HG02759 (cell line): ENCODE measurements at regions not wholly inside any gene's neighbourhood (a gene's known extent, or its start where the extent isn't known, plus 50 kb on each side); places are given as distances from the start of the nearest gene placed in this dataset.
"Not testable (repeated sequence)": the region's sequence is repeated elsewhere in the genome, so short reads cannot be mapped to it uniquely, and the experiment has no call there.

Source experiments
- ATAC-seq: cut with Tn5 transposase; IDR thresholded peaks from one replicate; pipeline ENCODE4 v1.9.1; 2021; ENCODE audit warnings: mild to moderate bottlenecking, moderate library complexity; ENCODE audit not compliant: unreplicated experiment

DNA sequence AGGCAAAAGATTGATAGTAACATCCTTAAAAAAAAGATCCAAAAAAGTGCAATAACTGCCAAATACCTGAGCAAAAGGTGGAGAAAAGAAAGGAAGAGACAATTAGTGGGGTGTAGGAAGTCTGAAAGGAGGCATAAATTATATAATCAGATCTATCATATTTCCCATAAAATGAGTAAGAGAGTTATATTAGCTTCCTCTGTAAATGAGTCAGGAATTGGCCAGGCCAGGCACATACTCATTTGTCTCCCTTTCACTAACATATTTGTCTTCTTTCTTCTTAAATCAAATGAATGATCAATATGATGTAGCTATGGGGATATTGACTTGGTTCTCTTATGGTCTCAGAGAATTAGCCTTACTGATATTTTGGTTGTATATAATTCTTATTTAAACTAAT, 292.3 kb upstream of the CADM2 start:
- no peak for ATAC-seq

DNA sequence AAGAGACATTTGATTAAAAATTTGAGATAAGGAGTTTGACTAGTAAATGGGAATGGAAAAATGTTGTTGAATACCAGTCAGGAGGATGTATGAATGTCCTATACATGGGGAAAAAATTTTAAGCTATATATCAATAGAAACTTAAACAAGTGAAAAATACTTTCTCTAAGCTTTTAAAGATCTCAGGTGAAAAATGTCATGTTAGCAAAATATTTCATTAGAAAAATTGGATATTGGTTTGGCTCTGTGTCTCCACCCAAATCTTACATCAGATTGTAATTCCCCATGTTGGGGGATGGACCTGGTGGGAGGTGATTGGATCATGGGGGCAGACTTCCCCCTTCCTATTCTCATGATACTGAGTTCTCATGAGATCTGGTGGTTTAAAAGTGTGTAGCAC, 279.6 kb upstream of the CADM2 start:
- ATAC-seq, result no peak

DNA sequence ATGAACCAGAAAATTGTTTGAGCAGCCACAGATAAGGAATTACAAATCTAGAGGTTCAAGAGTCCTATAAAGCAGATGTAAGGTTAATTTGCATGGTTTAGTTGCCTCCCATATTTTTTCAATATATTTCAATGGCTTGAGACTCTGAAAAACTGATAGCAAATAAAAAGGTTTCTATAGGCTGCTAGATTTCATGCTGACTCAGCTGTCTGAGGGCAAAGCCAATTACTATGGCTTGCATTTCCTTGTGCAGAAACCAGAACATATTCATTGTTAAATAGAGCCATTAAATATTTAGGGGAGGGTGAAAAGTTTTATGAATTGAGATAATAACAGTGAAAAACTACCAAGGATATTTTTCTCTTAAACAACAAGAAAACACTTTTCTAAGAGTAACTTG, 278.1 kb upstream of the CADM2 start:
- no peak for ATAC-seq

DNA sequence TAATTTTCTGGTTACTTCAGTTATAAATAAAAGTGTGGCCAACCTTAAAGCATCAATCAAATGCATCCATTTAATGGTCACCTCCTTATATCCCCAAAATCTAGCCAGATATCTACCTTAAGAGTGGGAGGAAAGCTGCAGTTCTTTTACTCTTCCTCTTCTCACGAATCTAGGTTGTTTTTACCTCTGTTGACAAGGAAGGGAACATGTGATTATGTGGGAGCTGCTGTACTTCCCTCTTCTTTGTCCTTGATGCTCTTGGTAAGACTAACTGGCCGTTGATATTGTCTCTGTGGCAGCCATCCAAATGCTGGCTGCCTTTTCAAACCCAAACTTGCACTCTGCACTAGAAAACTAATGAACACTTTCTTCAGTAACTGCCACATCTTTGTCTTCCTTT, 275.3 kb upstream of the CADM2 start:
- ATAC-seq, result no peak

DNA sequence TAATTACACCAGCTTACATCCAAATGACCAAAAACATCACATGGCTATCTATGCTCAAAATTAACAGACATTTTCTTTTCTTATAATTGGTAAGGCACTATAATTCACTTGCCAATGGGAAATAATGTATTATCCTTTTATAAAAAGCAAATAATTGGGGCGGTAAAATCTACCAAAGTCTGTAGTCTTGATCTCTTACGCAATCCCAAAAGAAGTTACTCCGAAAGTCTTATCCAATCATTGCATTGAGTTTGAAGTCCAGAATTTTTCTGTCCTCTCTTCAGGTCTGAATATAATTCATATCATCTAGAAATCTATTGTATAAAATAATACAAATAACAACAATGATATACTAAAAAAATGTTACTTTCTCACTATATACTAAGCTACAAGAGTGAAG, 273.3 kb upstream of the CADM2 start:
- no peak for ATAC-seq

DNA sequence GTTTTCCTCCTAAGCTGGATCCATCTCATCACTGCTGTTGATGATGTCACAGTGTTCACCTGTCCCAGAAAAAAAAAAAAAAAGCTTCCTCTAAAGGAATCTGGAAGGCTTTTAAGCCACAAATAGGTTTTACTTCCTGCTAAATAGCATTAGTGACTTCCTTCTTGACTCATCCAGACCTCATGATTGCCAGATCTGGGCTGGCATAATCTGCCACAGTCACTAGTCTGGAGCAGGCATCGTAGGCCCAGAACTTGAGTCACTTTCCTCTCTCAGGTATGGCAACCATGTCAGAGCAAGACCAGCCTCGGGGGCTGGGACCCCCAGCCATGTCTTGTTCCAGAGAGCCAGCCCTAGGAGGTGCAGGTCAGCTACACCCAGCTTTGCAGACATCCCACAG, 266.5 kb upstream of the CADM2 start:
- ATAC-seq, result no peak

DNA sequence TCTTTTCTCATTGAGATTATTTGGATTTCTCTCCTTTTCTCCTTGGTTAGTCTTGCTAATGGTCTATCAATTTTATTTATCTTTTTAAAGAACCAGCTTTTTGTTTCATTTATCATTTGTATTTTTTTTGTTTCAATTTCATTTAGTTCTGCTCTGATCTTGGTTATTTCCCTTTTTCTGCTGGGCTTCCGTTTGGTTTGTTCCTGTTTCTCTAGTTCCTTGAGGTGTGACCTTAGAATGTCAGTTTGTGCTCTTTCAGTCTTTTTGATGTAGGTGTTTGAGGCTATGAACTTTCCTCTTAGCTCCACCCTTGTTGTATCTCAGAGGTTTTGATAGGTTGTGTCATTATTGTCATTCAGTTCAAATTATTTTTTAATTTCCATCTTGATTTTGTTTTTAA, 248.5 kb upstream of the CADM2 start:
- ATAC-seq, result not testable (repeated sequence)

DNA sequence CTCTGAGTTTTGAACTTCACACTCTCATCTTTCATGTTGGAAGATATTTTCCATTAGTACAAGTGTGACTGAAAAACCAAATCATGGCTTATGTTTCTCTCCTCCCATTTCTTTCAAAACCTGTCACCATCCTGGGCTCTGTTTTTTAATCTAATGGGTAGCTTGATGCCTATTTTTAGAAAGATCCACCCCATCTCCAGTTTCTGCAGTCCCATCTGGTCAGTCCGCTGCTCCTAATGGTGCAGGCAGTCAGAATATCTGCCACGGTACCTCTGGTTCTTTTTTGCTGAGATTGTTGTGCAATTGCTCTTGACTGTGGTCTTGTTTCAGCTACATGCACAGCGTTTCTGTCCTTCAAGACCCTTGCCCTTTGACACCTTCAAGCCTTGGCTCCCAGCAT, 240.9 kb upstream of the CADM2 start:
- ATAC-seq, result no peak

DNA sequence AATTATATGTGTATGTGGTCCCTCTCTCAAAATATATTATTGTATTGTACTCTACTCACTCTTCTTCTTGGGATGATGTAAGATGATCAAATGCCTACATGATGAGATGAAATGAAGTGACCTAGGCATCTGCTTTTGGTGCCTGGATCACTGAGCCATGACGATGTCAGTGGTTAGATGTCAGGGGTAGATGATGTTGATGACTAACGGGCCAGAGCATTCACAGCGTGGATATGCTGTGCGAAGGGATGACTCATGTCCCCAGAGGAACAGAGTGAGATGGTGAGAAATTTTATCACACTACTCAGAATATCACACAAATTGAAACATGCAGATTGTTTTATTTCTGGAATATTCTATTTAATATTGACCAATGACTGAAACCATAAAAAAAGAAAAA, 233.9 kb upstream of the CADM2 start:
- ATAC-seq, result no peak

DNA sequence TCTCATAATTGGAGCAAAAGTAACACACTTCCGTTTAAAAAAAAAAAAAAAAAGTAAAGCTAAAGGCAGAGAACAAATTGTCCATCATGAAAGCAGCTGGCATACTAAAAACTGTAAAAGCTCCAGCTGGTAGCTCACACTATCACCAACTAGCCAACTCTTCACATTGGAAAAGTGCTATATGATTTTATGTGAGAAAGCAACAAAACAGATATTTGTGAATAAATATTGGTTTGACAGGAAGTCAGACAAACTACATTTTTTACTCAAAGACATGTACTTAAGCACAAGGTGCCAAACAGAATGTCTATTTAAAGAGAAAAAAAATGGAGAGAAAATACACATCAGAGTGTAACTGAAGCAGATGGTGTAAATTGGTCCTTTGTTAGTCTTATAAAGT, 231.2 kb upstream of the CADM2 start:
- no peak for ATAC-seq

DNA sequence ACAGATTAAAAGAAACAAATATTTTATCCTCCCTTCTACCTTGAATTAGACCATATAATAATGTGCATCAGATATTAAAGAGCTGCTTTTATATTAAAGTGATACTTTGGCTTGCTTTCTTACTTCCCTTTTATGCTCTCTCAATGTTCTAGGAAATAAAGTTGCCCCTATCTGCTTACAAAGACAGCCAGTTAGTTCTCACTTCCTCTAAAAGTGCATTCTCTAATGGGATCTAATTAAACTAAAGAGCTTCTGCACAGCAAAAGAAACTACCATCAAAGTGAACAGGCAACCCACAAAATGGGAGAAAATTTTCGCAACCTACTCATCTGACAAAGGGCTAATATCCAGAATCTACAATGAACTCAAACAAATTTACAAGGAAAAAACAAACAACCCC, 224.1 kb upstream of the CADM2 start:
- not testable (repeated sequence) for ATAC-seq

DNA sequence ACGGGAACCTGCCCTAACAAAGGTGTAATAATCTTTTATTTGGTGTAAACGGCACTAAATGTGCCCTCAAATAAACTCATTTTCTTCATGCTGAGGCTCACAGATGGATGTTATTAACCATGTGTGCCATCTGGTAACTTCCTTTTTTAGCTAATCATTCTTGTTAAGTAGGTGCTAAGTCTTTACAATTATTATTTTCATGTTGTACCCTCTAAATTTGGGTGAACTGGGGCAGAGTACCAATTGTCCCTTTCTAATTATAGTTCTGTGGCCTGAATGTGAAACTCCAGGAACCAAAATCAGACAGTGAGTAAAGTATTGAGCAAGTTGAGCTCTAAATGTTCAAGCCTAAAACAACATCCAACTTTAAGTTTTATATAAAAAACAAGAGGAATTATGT, 220.7 kb upstream of the CADM2 start:
- no peak for ATAC-seq

DNA sequence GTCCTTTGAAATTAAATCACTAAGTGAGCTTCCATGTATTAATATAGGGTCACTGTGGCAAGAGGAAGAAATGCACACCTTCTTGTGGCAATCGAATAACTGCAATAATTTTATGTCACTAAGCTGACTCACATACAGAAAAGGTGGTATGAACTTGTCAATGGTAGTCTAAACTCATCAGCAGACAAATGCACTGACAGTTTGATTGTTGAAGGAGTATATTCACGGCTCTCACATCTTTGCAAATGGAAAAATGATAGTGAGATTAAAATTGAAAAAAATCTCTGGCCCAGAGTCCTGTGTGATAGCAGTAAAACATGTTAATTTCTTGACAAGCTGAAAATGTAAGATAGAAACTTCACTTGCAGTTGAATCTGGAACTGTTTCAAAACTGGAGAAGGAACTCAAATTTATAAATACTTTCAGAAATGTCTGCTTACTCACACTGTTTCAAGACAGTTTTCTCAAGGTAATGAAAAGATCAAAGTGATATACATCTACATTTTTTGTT, 215.8 kb upstream of the CADM2 start:
- no peak for ATAC-seq

DNA sequence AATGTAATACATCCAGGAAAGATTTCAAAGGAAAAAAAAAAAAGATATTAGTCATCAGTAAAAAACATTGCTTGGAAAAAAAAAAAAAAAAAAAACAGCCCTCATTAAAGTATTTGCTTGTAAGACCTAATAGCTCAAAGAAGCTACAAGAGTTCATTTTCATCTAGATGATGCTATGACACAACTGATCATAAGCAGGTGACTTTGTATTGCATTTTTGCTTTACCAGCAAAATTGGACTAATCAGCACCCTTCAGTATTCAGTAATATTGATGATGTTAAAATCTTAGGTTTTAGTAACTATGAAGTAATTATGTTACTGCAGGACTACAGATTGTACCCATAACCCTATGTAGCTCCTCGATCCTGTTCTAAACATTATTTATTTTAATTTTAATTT, 214.7 kb upstream of the CADM2 start:
- ATAC-seq, result no peak

DNA sequence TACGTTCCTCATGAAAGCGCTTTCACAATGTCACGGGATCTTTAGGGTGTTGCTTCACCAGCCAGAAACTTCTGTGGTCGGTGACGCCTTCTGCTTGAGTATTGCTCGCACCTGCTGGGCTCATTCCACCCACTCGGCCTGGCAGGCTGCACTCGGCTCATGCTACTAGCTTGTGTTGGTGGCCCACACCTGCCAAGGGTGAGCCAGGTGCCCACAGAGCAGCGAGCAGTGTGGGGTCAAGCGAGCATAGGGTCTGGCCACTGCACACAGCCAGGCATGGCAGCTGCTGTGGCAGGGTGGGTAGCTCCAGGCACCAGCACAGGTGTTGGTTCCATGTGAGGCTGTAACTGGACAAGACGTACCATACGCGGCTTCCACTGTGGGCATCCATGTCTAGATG, 202.9 kb upstream of the CADM2 start:
- no peak for ATAC-seq

DNA sequence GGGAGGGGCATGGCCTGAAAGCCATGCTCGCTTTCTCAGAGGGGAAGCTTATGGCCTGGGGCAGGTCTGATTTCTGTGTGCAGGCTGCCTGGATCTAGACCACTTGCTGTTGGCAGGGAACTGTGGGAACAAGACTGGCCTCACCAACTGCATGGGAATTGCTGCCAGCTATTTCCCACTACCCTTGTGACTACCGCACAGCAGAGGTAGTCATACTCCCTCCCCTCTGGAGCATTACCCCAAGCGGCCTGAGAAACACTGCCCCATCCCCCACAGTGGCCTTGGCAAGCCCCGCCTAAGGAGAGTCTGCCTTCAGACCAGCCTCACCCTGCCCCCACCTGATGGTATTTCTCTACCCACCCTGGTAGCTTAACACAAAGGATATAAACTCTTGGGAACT, 199.4 kb upstream of the CADM2 start:
- ATAC-seq, result no peak

DNA sequence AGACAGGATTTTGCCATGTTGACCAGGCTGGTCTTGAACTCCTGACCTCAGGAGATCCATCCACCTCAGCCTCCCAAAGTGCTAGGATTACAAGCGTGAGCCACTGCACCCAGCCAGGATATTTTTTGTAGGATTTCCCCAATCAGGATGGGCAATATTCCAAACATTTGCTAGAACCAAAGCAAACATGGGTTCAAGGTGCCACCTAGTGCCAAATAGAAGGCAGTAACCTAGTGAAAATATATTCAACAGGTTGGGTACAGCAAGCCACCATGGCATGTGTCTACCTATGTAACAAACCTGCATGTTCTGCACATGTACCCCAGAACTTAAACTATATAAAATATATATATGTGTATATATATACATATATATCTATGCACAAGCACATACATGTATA, 185.9 kb upstream of the CADM2 start:
- no peak for ATAC-seq

DNA sequence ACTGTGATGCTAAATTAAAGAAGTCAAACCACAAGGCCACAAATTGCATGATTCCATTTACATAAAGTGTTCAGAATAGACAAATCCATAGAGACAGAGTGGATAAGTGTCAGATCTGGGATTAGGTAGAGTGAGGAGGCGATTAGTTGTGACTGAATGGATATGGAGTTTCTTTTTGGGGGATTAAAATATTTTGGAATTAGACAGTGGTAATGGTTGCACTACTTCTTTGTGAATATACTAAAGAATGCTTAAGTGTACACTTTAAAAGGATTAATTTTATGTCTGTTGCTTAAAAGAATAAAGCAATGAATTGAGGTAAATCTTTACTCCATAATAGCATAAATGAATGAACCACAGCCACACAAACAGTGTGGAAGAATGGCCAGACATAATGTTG, 175.5 kb upstream of the CADM2 start:
- ATAC-seq, result no peak

DNA sequence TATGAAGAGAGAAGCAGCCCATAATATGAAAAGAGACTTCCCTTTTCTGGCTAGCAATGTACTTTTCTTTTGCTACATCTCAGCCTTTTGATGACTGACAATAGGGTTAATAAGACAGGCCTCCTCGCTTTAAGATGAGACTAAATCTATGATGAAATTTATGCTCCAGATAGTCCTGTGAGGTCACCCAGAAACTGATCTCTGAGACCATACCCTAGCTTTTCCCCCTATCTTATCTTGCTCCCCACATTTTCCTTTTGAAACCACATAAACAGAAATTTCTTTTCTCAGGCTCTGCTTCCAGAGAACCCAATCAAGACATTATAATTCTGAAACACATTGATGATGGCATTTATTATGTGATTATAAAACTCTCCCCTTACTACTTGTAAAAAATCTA, 168.8 kb upstream of the CADM2 start:
- no peak for ATAC-seq

DNA sequence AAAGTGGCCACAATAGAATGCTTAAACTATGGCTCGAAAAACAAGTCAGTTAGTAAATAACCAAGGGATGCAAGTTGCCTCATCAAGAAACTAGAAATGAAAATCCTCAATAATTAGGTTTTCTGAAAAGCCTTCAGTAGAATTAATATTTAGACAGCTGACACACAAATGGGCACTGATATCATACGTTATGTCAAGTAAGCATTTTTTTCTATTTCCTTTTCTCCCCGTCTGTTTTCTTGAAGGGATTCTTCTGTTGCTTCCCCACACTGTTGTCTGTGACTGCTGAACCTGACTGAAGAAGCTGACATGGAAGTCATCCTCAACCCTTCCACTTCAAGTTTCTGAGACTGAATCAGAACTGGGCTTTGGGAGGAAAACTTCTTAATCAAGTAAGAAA, 151.8 kb upstream of the CADM2 start:
- no peak for ATAC-seq

DNA sequence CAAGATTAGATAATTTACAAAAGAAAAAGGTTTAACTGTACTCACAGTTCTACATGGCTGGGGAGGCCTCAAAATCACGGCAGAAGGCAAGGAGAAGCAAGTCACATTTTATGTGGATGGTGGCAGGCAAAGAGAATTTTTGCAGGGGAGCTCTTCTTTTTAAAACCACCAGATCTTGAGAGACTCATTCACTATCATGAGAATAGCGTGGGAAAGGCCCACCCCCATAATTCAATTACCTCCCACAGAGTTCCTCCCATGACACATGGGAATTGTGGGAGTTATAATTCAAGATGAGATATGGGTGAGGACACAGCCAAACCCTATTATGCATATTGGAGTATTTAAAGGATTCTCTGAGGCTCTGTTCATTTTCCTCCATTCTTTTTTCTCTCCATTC, 138.7 kb upstream of the CADM2 start:
- no peak for ATAC-seq

DNA sequence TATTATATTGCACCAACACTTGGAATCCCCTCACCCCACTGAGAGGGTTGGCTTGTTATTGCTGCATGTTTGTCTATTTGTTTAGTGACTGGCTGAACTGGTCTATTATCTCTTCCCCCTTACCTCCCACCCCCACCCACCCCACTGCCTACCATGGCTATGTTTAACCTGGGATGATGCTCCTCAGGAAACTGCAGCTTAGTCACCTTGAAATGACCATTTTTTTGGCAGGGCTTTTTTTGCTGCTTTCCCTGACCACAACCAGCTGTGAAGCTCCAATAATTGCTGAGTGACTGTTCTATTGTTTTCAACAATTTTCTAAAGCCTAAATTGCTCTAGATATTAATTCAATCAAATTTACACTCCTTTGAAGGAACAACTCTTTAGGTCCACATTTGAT, 137.9 kb upstream of the CADM2 start:
- ATAC-seq, result no peak

DNA sequence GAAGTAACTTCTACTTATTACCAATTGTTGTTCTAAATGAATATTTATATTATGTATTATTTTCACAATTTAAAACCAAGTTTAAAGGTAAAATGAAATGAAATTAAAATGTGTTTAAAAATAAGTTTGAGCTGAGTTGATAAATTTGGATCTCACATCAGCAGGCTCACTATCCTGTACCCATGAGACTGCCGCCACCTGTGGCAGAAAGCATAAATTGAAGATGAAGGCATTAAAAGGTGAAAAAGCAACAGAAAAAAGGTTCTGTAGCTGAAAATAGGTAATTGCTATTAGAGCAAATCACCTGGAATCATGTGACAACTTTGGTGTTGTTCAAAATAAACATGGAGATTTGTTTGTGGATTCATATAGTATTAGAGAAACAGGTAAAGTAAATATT, 133.0 kb upstream of the CADM2 start:
- ATAC-seq, result no peak

DNA sequence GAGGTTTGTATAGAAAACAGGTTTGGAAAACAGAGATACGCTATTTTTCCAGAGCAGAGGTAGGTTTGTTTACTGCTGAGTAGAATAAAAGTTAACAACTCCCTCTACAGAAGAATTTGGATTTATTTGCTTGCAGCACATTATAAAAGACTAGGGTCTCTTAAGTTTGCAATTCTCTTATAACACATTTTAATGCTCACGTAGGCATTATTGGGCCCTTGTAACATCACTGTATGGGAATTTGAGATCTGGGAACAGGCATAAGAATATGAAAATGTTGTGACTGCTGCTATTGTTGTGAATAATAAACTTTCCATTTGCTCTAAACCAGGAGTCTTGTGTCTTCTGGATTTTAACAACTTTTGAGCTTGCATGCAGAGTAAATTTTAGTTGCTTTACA, 128.3 kb upstream of the CADM2 start:
- ATAC-seq, result no peak
